ENCODE measurements at regions not wholly inside any gene's neighbourhood (a gene's known extent, or its start where the extent isn't known, plus 50 kb on each side); places are given as distances from the start of the nearest gene placed in this dataset.

DNA sequence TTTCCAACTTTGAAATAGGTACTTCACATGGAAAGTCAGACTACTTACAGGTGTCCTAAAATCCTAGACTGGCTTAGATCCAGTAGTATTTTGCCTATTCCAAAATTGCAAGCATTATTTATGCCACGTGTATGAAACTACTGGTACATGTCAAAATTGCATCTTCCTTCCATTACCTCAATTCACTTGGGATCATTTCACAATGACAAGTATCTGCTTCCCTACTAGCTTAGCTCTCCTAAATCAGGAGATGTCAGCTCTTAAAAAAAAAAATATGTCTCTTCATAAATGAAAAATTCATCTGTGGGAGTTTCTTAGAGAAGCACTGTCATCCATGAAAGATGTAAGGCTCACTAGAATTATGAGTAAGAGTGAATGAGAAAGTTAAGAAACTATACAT, 466.6 kb upstream of the MANEA start:
- Histone ChIP-seq H4K20me1 (ENCODE audit: insufficient read depth, low read length) (no peaks in the 10 kb centered on the region), H3K9me1 (ENCODE audit: insufficient read depth, low read length) (no peaks in the 10 kb centered on the region), H3K4me2 (ENCODE audit: low read depth, low read length) (no peak overlapping the region), H3K4ac (ENCODE audit: low read depth, low read length) (no peak overlapping the region), H2BK120ac (ENCODE audit: low read depth, low read length) (no peak overlapping the region), H2AFZ (replicated peaks; ENCODE audit: low read length, poor library complexity) (no peak overlapping the region), H2BK15ac (ENCODE audit: low read depth, low read length) (no peak overlapping the region), H2AK9ac (replicated peaks; ENCODE audit: low read depth, low read length, poor library complexity) (no peak overlapping the region), H3K4me3 (ENCODE audit: insufficient read depth, low read depth, low read length) (no peak overlapping the region), H3K18ac (ENCODE audit: low read depth, low read length) (no peak overlapping the region), H3K27ac (ENCODE audit: insufficient read depth, low read length) (no peak overlapping the region), H3K56ac (ENCODE audit: extremely low read depth, insufficient read depth, low read length) (no peak overlapping the region), H3K14ac (replicated peaks; ENCODE audit: low read depth, low read length) (no peak overlapping the region), H3K27me3 (ENCODE audit: control insufficient read depth, insufficient read depth, low read length) (no peaks in the 10 kb centered on the region), H3K9me3 (ENCODE audit: control insufficient read depth, insufficient read depth, low read length) (no peaks in the 10 kb centered on the region), H4K91ac (ENCODE audit: insufficient read depth, low read depth, low read length) (no peak overlapping the region), H3K9ac (ENCODE audit: low read depth, low read length) (no peak overlapping the region), H4K8ac (ENCODE audit: low read depth in 2 of 2, low read length in 2 of 2) (no peak overlapping the region), H3K23ac (ENCODE audit: low read depth, low read length) (no peak overlapping the region), H3K4me1 (ENCODE audit: control insufficient read depth, insufficient read depth, low read length) (no peaks in the 10 kb centered on the region), H3K36me3 (ENCODE audit: control insufficient read depth, insufficient read depth, low read length) (no peaks in the 10 kb centered on the region), H2BK5ac (ENCODE audit: low read depth, low read length, poor library complexity, severe bottlenecking) (no peak overlapping the region), H2AK5ac (ENCODE audit: low read depth, low read length) (no peak overlapping the region), H3K79me1 (ENCODE audit: low read depth in 1 of 2, low read length in 2 of 2) (no peaks in the 10 kb centered on the region), H4K5ac (ENCODE audit: low read depth, low read length) (no peak overlapping the region), H2BK20ac (ENCODE audit: low read depth, low read length) (no peak overlapping the region)
- intact Hi-C loops (cut with micrococcal nuclease) (no loop called here), in situ Hi-C loops (cut with MboI; ENCODE audit: low sequenced_read_pairs) (no loop called here), dilution Hi-C loops (cut with HindIII; ENCODE audit: low sequenced_read_pairs, unreplicated experiment) (no loop called here)
- no TSS peak for BruUV-seq (replicated peaks)
- ChIA-PET POLR2A (ENCODE audit: unreplicated experiment) (no interaction called here), CTCF (no interaction called here)
- DNase-seq (no peak), ATAC-seq (ENCODE audit: low read depth) (no peak)
- TF ChIP-seq POLR2A (IDR thresholded peaks at IDR 0.05; ENCODE audit: low read depth, low read length) (no peak), RCOR1 (IDR thresholded peaks at IDR 0.05; ENCODE audit: insufficient replicate concordance, low read length) (no peak)
- TF ChIP-seq, protein P1, sequence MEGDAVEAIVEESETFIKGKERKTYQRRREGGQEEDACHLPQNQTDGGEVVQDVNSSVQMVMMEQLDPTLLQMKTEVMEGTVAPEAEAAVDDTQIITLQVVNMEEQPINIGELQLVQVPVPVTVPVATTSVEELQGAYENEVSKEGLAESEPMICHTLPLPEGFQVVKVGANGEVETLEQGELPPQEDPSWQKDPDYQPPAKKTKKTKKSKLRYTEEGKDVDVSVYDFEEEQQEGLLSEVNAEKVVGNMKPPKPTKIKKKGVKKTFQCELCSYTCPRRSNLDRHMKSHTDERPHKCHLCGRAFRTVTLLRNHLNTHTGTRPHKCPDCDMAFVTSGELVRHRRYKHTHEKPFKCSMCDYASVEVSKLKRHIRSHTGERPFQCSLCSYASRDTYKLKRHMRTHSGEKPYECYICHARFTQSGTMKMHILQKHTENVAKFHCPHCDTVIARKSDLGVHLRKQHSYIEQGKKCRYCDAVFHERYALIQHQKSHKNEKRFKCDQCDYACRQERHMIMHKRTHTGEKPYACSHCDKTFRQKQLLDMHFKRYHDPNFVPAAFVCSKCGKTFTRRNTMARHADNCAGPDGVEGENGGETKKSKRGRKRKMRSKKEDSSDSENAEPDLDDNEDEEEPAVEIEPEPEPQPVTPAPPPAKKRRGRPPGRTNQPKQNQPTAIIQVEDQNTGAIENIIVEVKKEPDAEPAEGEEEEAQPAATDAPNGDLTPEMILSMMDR (conservative IDR thresholded peaks at IDR 0.05; ENCODE audit: low read depth, low read length), result no peak
- TF ChIP-seq, protein P2, sequence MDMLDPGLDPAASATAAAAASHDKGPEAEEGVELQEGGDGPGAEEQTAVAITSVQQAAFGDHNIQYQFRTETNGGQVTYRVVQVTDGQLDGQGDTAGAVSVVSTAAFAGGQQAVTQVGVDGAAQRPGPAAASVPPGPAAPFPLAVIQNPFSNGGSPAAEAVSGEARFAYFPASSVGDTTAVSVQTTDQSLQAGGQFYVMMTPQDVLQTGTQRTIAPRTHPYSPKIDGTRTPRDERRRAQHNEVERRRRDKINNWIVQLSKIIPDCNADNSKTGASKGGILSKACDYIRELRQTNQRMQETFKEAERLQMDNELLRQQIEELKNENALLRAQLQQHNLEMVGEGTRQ (IDR thresholded peaks at IDR 0.05; ENCODE audit: low read depth, low read length), result no peak
- 17% methylated on average over 1 of the region's 1 CpG; no CpG with 5 or more reads in 1 of the 2 experiments for WGBS, 2 experiments (ENCODE audit: extremely low coverage in 2 of 2, insufficient read length in 1 of 2)

Measured in IMR-90 (cell line).